A549 (cell line): ENCODE measurements at regions not wholly inside any gene's neighbourhood (a gene's known extent, or its start where the extent isn't known, plus 50 kb on each side); places are given as distances from the start of the nearest gene placed in this dataset.

ENCODE experiments used
- ATAC-seq, 2 experiments: fragments of 200-7000 bp in 1 of 2; fragments of >200 bp in 1 of 2; cut with Nextera tagmentation in 1 of 2; cut with Tn5 transposase in 1 of 2; 3 replicates each; pipeline versions ENCODE4 v1.8.0 to v1.9.1; 2018 to 2020; ENCODE audit warnings: mild to moderate bottlenecking in 1 of 2, moderate library complexity in 1 of 2
- CTCF ChIA-PET: fragments of 300-600 bp; sonication (Branson Sonifier 250); formaldehyde crosslinking; extraction: SDS; loops from one replicate; lab custom pipeline; 2021; ENCODE audit warnings: antibody characterized with exemption, inconsistent platforms; lab: Yijun Ruan, JAX
- POLR2A ChIA-PET: fragments of 350-600 bp; formaldehyde crosslinking; extraction: SDS; loops from one replicate; lab custom pipeline; 2021; ENCODE audit warnings: antibody characterized with exemption, inconsistent platforms; lab: Yijun Ruan, JAX
- DNase-seq, 2 experiments: peaks; one replicate each; pipeline versions ENCODE4 v3.0.0 to v3.0.0-alpha.2; 2011 to 2016; ENCODE audit warnings: low read depth in 1 of 2, low spot score in 1 of 2
- FAIRE-seq: peaks from 2 replicates; lab custom pipeline; 2011; peaks lifted over from hg19 to GRCh38; lab: Jason Lieb, UNC
- H3K27ac ChIP-seq, 2 experiments: fragments of >200 bp; sonication (Bioruptor Twin); formaldehyde crosslinking; 3 replicates each; pipeline ENCODE4 v1.5.1; 2016 to 2017
- H3K4me1 ChIP-seq: fragments of >200 bp; sonication (Bioruptor Twin); formaldehyde crosslinking; 3 replicates; pipeline ENCODE4 v1.6.1; 2016
- H3K4me2 ChIP-seq: fragments of >200 bp; sonication (Bioruptor Twin); formaldehyde crosslinking; 3 replicates; pipeline ENCODE4 v1.6.1; 2016
- H3K4me3 ChIP-seq: fragments of >200 bp; sonication (Bioruptor Twin); formaldehyde crosslinking; 3 replicates; pipeline ENCODE4 v1.5.1; 2016
- H3K9me3 ChIP-seq: fragments of >200 bp; sonication (Bioruptor Twin); formaldehyde crosslinking; 3 replicates; pipeline ENCODE4 v1.6.1; 2016
- CBX8 ChIP-seq: fragments of 200-600 bp; sonication (generic); IDR thresholded peaks from 2 replicates; pipeline ENCODE4 v1.6.1; 2016
- CEBPB ChIP-seq, 2 experiments: fragments of >200 bp in 1 of 2; sonication (Bioruptor Twin) in 1 of 2; formaldehyde crosslinking in 1 of 2; IDR thresholded peaks; 2 replicates each; pipeline ENCODE4 v1.6.1; 2012 to 2016
- CHD2 ChIP-seq: fragments of 150-350 bp; IDR thresholded peaks from 2 replicates; pipeline ENCODE4 v1.6.1; 2014; ENCODE audit warnings: low read length; ENCODE audit not compliant: partially characterized antibody
- EP300 ChIP-seq, 2 experiments: fragments of >200 bp; sonication (Bioruptor Twin); formaldehyde crosslinking; IDR thresholded peaks; 2 replicates in 1 of 2; 3 replicates in 1 of 2; pipeline ENCODE4 v1.6.1; 2016 to 2017
- ESRRA ChIP-seq: fragments of 150-350 bp; IDR thresholded peaks from 2 replicates; pipeline ENCODE4 v1.6.1; 2014; ENCODE audit warnings: mild to moderate bottlenecking, low read length, borderline replicate concordance
- FOSL2 ChIP-seq, 2 experiments: fragments of 450-650 bp in 1 of 2; fragments of >200 bp in 1 of 2; sonication (Bioruptor Twin) in 1 of 2; formaldehyde crosslinking; IDR thresholded peaks; 2 replicates each; pipeline versions ENCODE4 v1.5.0 to v1.6.1; 2016 to 2020; ENCODE audit warnings: mild to moderate bottlenecking in 1 of 2, moderate library complexity in 1 of 2
- HOXA7 ChIP-seq: fragments of 250-450 bp; sonication (Bioruptor Pico); IDR thresholded peaks from 2 replicates; pipeline ENCODE4 v1.5.0; 2020; ENCODE audit warnings: mild to moderate bottlenecking, moderate library complexity
- HOXB13 ChIP-seq: fragments of 250-450 bp; sonication (Bioruptor Pico); IDR thresholded peaks from 2 replicates; pipeline ENCODE4 v1.5.0; 2020; ENCODE audit warnings: low read depth, mild to moderate bottlenecking, moderate library complexity
- JUN ChIP-seq, 2 experiments: fragments of >200 bp; sonication (Bioruptor Twin); formaldehyde crosslinking; IDR thresholded peaks; 2 replicates in 1 of 2; 3 replicates in 1 of 2; pipeline ENCODE4 v1.6.1; 2016 to 2017
- JUNB ChIP-seq: fragments of >200 bp; sonication (Bioruptor Twin); formaldehyde crosslinking; IDR thresholded peaks from 2 replicates; pipeline ENCODE4 v1.6.1; 2016
- KDM5A ChIP-seq: fragments of 200-600 bp; sonication (generic); IDR thresholded peaks from 2 replicates; pipeline ENCODE4 v1.6.1; 2016; ENCODE audit warnings: antibody characterized with exemption, mild to moderate bottlenecking
- MYC ChIP-seq: IDR thresholded peaks from 2 replicates; pipeline ENCODE4 v1.6.1; 2012; ENCODE audit warnings: mild to moderate bottlenecking, inconsistent platforms, low read length, improper control_type of control experiment, borderline replicate concordance
- NFE2L2 ChIP-seq: fragments of 150-350 bp; conservative IDR thresholded peaks from 2 replicates; pipeline ENCODE4 v1.6.1; 2014; ENCODE audit warnings: low read length
- NPAS2 ChIP-seq: fragments of 250-450 bp; sonication (Bioruptor Pico); IDR thresholded peaks from 2 replicates; pipeline ENCODE4 v1.8.0; 2022; ENCODE audit warnings: mild to moderate bottlenecking, moderate library complexity, borderline replicate concordance
- PHF8 ChIP-seq: fragments of 200-600 bp; sonication (generic); IDR thresholded peaks from 2 replicates; pipeline ENCODE4 v1.6.1; 2016; ENCODE audit warnings: low read depth, mild to moderate bottlenecking, antibody characterized with exemption, moderate library complexity, borderline replicate concordance
- RARB ChIP-seq: fragments of 250-450 bp; sonication (Bioruptor Pico); IDR thresholded peaks from 2 replicates; pipeline ENCODE4 v1.8.0; 2021; ENCODE audit warnings: mild to moderate bottlenecking, moderate library complexity
- SMC3 ChIP-seq: fragments of >200 bp; sonication (Bioruptor Twin); formaldehyde crosslinking; IDR thresholded peaks from 3 replicates; pipeline ENCODE4 v1.6.1; 2018; ENCODE audit warnings: inconsistent platforms
- SREBF2 ChIP-seq: fragments of 450-650 bp; IDR thresholded peaks from 2 replicates; pipeline ENCODE4 v1.6.1; 2014; ENCODE audit warnings: mild to moderate bottlenecking, moderate library complexity
- TP53 ChIP-seq: fragments of 250-450 bp; sonication (Bioruptor Pico); IDR thresholded peaks from 2 replicates; pipeline ENCODE4 v1.5.0; 2021; ENCODE audit warnings: mild to moderate bottlenecking, moderate library complexity
- ZC3H11A ChIP-seq: fragments of 450-650 bp; IDR thresholded peaks from 2 replicates; pipeline ENCODE4 v1.6.1; 2014; ENCODE audit warnings: antibody characterized with exemption, mild to moderate bottlenecking
- ZNF302 ChIP-seq: fragments of 250-450 bp; sonication (Bioruptor Pico); IDR thresholded peaks from 2 replicates; pipeline ENCODE4 v1.9.0; 2021; ENCODE audit warnings: inconsistent platforms, mild to moderate bottlenecking, moderate library complexity
- ZSCAN20 ChIP-seq: fragments of 250-450 bp; sonication (Bioruptor Pico); IDR thresholded peaks from 2 replicates; pipeline ENCODE4 v1.8.0; 2022; ENCODE audit warnings: mild to moderate bottlenecking, moderate library complexity
- WGBS: methylation state at CpG from one replicate; pipeline ENCODE4 v1.1.6; 2017; ENCODE audit errors: missing lambda C conversion rate; 5-methylcytosine and 5-hydroxymethylcytosine counted together
- TF ChIP-seq, protein P1 (sequence below): fragments of 150-350 bp; IDR thresholded peaks from 2 replicates; pipeline ENCODE4 v1.6.1; 2014; ENCODE audit warnings: low read depth, mild to moderate bottlenecking, low read length
- TF ChIP-seq, protein P2 (sequence below): IDR thresholded peaks from 2 replicates; pipeline ENCODE4 v1.6.1; 2012
- TF ChIP-seq, protein P3 (sequence below): IDR thresholded peaks from 2 replicates; pipeline ENCODE4 v1.6.1; 2012; ENCODE audit warnings: low read depth, borderline replicate concordance
- TF ChIP-seq, protein P4 (sequence below): fragments of 250-450 bp; sonication (Bioruptor Pico); IDR thresholded peaks from 2 replicates; pipeline ENCODE4 v1.5.0; 2020; ENCODE audit warnings: low read depth, mild to moderate bottlenecking, moderate library complexity
- TF ChIP-seq, protein P5 (sequence below): fragments of 450-650 bp; IDR thresholded peaks from 2 replicates; pipeline ENCODE4 v1.6.1; 2014; ENCODE audit warnings: antibody characterized with exemption
- TF ChIP-seq, protein P6 (sequence below): fragments of >200 bp; sonication (Bioruptor Twin); formaldehyde crosslinking; IDR thresholded peaks from 2 replicates; pipeline ENCODE4 v1.6.1; 2016

DNA sequence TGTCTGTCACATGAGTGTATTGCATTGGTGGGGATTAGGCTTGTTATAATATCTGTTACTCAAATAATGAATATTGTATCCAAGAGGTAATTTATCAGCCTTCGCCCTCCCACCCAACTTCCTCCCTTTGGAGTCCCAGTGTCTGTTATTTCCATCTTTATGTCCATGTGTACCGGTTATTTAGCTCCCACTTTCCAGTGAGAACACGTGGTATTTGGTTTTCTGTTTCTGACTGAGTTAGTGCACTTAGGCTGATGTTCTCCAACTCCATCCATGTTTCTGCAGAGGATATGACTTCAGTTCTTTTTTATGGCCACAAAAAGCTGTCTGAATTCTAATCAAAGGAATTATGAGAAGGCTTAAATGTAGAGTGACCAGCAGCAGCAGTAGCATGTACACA, 104.0 kb upstream of the ARHGAP28 start:
- Histone ChIP-seq H3K4me1 (no peaks in the 10 kb centered on the region), H3K4me3 (no peak overlapping the region), H3K4me2 (no peak overlapping the region), H3K9me3 (no peaks in the 10 kb centered on the region), H3K27ac (no peak overlapping the region)
- WGBS: 21% methylated on average over 3 of the region's 3 CpGs
- ChIA-PET POLR2A (no interaction called here), CTCF (no interaction called here)
- TF ChIP-seq FOSL2 (IDR thresholded peaks at IDR 0.05) (no peak), FOSL2 (CRISPR knock-in tag; IDR thresholded peaks at IDR 0.05) (no peak), JUNB (no peak), ESRRA (no peak), MYC (no peak), TP53 (no peak), HOXB13 (CRISPR knock-in tag) (no peak), EP300 (IDR thresholded peaks at IDR 0.05) (no peak), PHF8 (no peak), ZNF302 (no peak), ZSCAN20 (CRISPR knock-in tag) (no peak), JUN (IDR thresholded peaks at IDR 0.05) (no peak), KDM5A (no peak), HOXA7 (no peak)
- TF ChIP-seq, protein P1, sequence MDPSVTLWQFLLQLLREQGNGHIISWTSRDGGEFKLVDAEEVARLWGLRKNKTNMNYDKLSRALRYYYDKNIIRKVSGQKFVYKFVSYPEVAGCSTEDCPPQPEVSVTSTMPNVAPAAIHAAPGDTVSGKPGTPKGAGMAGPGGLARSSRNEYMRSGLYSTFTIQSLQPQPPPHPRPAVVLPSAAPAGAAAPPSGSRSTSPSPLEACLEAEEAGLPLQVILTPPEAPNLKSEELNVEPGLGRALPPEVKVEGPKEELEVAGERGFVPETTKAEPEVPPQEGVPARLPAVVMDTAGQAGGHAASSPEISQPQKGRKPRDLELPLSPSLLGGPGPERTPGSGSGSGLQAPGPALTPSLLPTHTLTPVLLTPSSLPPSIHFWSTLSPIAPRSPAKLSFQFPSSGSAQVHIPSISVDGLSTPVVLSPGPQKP: no peak
- TF ChIP-seq, protein P2, sequence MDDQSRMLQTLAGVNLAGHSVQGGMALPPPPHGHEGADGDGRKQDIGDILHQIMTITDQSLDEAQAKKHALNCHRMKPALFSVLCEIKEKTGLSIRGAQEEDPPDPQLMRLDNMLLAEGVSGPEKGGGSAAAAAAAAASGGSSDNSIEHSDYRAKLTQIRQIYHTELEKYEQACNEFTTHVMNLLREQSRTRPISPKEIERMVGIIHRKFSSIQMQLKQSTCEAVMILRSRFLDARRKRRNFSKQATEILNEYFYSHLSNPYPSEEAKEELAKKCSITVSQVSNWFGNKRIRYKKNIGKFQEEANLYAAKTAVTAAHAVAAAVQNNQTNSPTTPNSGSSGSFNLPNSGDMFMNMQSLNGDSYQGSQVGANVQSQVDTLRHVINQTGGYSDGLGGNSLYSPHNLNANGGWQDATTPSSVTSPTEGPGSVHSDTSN: no peak
- TF ChIP-seq, protein P3, sequence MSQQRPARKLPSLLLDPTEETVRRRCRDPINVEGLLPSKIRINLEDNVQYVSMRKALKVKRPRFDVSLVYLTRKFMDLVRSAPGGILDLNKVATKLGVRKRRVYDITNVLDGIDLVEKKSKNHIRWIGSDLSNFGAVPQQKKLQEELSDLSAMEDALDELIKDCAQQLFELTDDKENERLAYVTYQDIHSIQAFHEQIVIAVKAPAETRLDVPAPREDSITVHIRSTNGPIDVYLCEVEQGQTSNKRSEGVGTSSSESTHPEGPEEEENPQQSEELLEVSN: no peak
- TF ChIP-seq, protein P4, sequence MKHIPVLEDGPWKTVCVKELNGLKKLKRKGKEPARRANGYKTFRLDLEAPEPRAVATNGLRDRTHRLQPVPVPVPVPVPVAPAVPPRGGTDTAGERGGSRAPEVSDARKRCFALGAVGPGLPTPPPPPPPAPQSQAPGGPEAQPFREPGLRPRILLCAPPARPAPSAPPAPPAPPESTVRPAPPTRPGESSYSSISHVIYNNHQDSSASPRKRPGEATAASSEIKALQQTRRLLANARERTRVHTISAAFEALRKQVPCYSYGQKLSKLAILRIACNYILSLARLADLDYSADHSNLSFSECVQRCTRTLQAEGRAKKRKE (CRISPR knock-in tag): no peak
- FAIRE-seq: no peak
- no peak for ATAC-seq
- DNase-seq: no peak

DNA sequence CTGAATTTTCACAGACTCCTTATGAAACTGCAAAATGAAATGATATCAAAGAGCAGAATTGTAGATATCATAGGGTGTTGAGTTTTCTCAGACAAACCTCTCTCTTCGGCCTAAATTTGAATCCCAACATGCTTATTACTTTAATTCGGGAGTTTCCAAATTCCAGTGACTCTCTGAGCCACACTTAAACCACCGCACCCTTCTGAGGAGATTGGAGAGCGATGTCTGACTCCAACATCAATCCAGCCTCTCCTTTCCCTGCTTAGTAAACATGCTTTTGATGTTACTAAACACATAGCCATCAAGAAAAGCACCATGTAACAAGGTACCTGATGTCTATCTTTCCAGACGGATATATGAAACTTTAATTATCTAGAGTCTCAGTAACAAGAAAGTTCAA, 103.1 kb upstream of the ARHGAP28 start:
- Histone ChIP-seq H3K4me1 (no peaks in the 10 kb centered on the region), H3K4me2 (no peak overlapping the region), H3K4me3 (no peak overlapping the region), H3K27ac (no peak overlapping the region), H3K9me3 (no peaks in the 10 kb centered on the region)
- POLR2A ChIA-PET: no interaction called here
- WGBS: 33% methylated on average over 5 of the region's 5 CpGs
- CTCF ChIA-PET: no interaction called here
- no peak for TF ChIP-seq FOSL2 (IDR thresholded peaks at IDR 0.05)
- TF ChIP-seq FOSL2 (CRISPR knock-in tag; IDR thresholded peaks at IDR 0.05): no peak
- TF ChIP-seq, protein P5, sequence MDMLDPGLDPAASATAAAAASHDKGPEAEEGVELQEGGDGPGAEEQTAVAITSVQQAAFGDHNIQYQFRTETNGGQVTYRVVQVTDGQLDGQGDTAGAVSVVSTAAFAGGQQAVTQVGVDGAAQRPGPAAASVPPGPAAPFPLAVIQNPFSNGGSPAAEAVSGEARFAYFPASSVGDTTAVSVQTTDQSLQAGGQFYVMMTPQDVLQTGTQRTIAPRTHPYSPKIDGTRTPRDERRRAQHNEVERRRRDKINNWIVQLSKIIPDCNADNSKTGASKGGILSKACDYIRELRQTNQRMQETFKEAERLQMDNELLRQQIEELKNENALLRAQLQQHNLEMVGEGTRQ: no peak
- TF ChIP-seq NPAS2 (CRISPR knock-in tag): no peak
- no peak for TF ChIP-seq SMC3
- no peak for TF ChIP-seq ZC3H11A
- TF ChIP-seq SREBF2: no peak
- TF ChIP-seq, protein P6, sequence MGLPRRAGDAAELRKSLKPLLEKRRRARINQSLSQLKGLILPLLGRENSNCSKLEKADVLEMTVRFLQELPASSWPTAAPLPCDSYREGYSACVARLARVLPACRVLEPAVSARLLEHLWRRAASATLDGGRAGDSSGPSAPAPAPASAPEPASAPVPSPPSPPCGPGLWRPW: no peak
- no peak for TF ChIP-seq NFE2L2
- no peak for TF ChIP-seq RARB (CRISPR knock-in tag)
- no peak for TF ChIP-seq CBX8
- TF ChIP-seq, protein P1: no peak
- no peak for TF ChIP-seq CEBPB (IDR thresholded peaks at IDR 0.05)
- TF ChIP-seq ESRRA: no peak
- TF ChIP-seq CHD2: no peak
- TF ChIP-seq HOXB13 (CRISPR knock-in tag): no peak
- TF ChIP-seq ZSCAN20 (CRISPR knock-in tag): no peak
- no peak for TF ChIP-seq ZNF302
- TF ChIP-seq, protein P3: no peak
- ATAC-seq (no peak), DNase-seq (no peak), FAIRE-seq (no peak)
